GM11168 (cell line): ENCODE measurements at regions not wholly inside any gene's neighbourhood (a gene's known extent, or its start where the extent isn't known, plus 50 kb on each side); places are given as distances from the start of the nearest gene placed in this dataset.

Source experiments
- in situ Hi-C: fragments of 300-500 bp; cut with MboI; formaldehyde crosslinking; loops from one replicate; pipeline ENCODE4 v1.12.0; 2022; ENCODE audit warnings: low sequenced_read_pairs; ENCODE audit not compliant: unreplicated experiment

DNA sequence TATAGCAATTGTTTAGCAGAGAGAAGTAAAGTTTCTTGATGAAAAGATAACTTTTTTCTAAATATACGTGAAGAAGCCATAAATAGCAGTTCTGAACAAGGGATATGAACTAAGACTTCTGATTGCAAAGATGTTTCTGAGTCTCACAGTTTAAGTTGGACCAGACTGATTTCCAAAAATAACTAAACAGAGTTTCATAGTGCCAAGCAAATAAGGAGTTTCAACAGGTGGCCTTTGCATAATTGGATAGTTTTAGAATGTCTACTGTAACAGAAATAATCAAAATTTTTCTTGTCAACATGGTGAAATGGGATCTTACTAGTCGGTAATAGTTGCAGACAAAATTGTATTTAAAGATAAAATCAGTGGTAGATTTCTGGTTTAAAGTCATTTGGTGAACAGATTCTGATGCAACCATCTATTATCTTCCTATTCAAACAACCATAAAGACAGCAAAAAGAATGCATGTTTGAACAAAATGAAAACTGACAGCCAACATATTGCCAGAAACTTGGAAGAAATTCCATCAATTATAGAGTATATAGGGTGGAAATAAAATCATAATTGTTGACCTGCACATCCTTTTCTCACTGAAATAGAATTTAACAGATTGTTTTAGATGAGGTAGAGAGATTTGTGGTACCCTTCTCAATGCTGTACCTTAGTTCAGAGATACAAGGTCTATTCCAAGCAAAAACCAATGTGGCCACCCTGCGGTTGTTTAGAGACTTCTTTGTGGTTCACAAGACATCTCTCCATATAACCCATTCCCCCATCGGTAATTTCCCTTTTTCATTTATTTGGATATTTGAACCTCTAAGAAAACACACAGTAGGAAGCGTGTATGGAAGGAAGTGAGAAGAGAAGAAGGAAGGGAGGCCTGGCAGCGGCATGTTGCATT is 275.3 kb downstream of the COG6 start:
- in situ Hi-C loops = loop anchor here (25.0 kb wide), 2 partner anchors 243 to 757 kb away; no protein-coding TSS in a partner anchor

- in situ Hi-C loops = loop anchor here (25.0 kb wide), 2 partner anchors 244 to 756 kb away; no protein-coding TSS in a partner anchor
These were observed 276.0 kb downstream of the COG6 start for GRCh38 chr13:39931505-39931904.

- in situ Hi-C loops = loop anchor here (25.0 kb wide), 2 partner anchors 245 to 755 kb away; no protein-coding TSS in a partner anchor
These were observed 277.1 kb downstream of the COG6 start for GRCh38 chr13:39932514-39932913.

GRCh38 chr13:39935155-39935554 is 279.7 kb downstream of the COG6 start:
- in situ Hi-C loops = loop anchor here (25.0 kb wide), 2 partner anchors 248 to 752 kb away; no protein-coding TSS in a partner anchor

DNA sequence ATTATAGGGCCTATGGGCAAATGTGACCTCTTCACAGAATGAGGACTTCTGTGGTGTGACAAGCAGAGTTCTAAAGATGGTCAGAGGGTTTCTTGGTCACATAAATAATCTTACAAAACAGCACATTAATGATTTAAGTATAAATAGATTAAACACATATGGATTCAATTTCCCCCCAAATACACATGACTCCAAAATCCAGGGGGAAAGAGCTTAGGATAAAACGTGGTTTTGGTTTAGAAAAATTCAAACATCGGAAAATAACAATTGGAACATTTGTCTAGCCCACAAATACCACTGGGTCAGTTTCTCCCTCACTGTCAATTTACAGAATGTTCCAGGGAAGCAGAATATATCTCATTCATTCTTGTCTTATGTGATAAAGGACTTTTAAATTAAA is 283.1 kb downstream of the COG6 start:
- in situ Hi-C loops = loop anchor here (25.0 kb wide), 2 partner anchors 251 to 749 kb away; no protein-coding TSS in a partner anchor

DNA sequence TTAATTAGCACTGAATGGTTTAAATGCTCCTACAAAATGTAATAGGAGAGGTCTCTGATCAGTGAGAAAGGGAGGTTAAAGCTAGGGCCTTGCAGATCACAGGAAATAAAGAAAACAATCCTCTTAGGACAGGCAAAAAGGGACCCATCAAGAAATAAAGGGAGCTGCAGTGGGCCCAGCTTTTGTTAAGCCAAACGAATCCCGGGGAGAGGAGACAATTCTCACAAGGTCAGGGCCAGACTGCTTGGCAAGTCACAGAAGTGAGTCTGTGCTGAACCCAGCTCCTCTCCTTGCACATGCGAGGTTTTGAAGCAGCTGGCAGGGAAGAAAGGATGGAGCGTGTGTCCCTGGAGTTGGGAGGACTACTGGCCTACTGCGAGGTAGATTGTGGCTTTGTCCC is 285.8 kb downstream of the COG6 start:
- in situ Hi-C loops = loop anchor here (25.0 kb wide), 2 partner anchors 254 to 746 kb away; no protein-coding TSS in a partner anchor

DNA sequence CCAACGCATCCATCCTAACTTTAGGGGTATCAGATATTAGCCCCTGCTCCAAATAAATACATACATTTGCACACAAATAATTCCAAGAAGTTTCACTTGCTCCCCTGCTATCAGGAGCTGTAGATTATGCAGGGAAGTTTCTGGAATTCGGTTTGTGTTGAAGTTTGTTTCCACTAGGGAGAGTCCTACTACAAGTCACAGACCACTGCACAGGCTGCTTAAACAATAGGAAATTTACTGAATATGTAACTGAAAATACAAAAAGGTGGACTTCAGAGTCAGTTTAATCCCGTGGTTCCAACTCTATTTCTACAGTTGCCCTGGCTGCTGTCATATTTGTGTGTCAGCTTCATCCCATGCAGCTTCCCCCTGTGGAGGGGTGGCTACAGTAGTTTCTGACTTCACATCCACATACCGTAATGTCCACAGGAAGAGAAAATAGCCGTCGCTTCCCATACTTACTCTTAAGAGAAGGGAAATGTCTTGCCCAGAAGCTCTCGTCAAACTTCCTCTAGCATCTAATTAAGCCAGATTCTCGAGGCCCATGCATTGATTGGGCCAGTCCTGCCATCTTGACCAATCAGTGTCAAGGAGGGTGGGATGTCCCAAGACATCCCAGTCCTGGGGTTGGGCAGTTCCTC is 286.6 kb downstream of the COG6 start:
- in situ Hi-C loops = loop anchor here (25.0 kb wide), 2 partner anchors 255 to 745 kb away; no protein-coding TSS in a partner anchor

GRCh38 chr13:39942552-39943273 is 287.3 kb downstream of the COG6 start:
- in situ Hi-C loops = loop anchor here (25.0 kb wide), 2 partner anchors 255 to 745 kb away; no protein-coding TSS in a partner anchor

GRCh38 chr13:39943711-39944110 is 288.2 kb downstream of the COG6 start:
- in situ Hi-C loops = loop anchor here (25.0 kb wide), 2 partner anchors 256 to 744 kb away; no protein-coding TSS in a partner anchor

DNA sequence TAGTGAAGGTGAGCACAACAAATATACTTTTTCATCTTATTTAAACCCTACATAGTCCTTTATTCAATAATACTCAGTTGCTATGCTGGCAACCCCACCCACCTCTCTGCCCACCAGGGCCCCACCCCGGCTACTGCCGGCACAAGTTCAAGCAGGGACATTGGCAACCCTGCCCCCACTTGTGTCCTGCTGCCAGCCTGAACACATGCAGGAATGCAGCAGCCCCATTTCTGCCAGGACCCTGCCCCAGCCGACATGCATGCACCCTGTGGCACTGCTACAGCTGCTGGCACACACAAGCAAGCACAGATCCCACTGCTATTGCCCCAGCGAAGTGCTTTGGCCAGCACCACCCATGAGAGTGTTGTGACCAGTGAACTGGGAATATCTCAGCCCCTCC is 289.8 kb downstream of the COG6 start:
- in situ Hi-C loops = loop anchor here (25.0 kb wide), 2 partner anchors 258 to 742 kb away; no protein-coding TSS in a partner anchor

- in situ Hi-C loops = loop anchor here (25.0 kb wide), 2 partner anchors 259 to 741 kb away; no protein-coding TSS in a partner anchor
These were observed 291.3 kb downstream of the COG6 start for GRCh38 chr13:39946769-39947168.

- in situ Hi-C loops = no loop called here
These were observed 295.8 kb downstream of the COG6 start for GRCh38 chr13:39951301-39951700.

- in situ Hi-C loops = no loop called here
These were observed 297.1 kb downstream of the COG6 start for GRCh38 chr13:39952249-39953233.

- in situ Hi-C loops = no loop called here
These were observed 299.0 kb downstream of the COG6 start for GRCh38 chr13:39954476-39954875.

GRCh38 chr13:39955560-39955959 is 300.1 kb downstream of the COG6 start:
- in situ Hi-C loops = no loop called here

DNA sequence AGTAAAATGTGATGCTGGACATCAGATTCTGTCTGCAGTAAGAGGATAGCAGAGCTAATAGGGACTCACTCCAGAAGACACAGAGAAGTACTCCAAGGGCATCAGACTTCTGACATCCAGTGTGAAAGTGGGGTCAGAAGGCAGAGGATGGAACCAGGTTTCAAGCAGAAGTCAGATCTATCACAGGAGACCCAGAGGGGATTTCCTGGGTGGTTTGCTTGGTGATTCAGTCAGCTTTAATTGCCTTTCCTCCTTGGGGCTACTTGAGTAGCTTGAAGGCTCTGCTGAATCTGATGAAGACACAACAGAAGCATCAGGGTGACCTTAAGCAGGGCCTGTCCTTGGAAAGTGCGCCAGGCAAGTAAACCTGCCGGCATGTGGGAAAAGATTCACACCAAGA is 300.6 kb downstream of the COG6 start:
- in situ Hi-C loops = no loop called here

DNA sequence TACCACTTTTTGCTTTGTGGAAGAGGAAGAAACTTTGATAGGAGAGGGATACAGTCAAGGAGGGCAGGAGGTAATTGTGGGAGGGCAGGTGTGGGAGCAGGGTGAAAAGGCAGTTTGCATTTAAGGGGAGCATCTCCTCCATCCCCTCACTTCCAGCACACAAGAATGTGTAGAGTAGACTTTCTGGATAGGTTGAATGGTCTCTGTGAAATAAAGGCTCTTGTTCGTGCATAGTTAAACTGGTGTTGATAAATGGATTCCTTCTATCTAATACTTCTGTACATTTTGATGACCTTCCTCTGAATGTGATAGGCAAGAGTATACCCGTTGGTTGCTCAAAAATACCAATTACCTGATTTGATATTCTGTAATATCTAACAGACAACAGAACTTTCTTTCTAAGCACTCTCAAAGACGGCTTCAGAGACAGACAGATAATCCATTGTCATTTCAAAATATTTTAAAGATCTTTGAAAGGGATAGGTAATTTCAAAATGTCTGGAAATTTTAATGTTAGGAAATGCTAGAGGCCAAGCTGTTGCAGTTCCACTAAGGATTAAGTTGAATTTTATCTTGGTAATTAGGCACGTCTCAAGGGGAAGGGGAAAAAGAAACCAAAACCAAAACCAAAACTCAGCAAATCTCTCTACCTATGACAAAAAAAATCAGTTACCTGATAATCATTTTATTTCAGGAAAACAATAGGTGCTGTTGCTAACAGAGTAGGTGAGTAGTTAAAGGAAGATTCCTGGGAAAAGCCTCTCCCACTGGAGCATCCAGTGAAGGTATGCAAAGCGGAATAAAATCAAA is 302.6 kb downstream of the COG6 start:
- in situ Hi-C loops = no loop called here

GRCh38 chr13:39959497-39960144 is 304.2 kb downstream of the COG6 start:
- in situ Hi-C loops = no loop called here
